ELR (cell line): ENCODE measurements at regions not wholly inside any gene's neighbourhood (a gene's known extent, or its start where the extent isn't known, plus 50 kb on each side); places are given as distances from the start of the nearest gene placed in this dataset.
A peak's percentile ranks its signal among the peaks of the same experiment; 100 is the strongest.

Experiments used
- DNase-seq: peaks from one replicate; pipeline ENCODE4 v3.0.0-alpha.2; 2015; ENCODE audit warnings: low read depth

DNA sequence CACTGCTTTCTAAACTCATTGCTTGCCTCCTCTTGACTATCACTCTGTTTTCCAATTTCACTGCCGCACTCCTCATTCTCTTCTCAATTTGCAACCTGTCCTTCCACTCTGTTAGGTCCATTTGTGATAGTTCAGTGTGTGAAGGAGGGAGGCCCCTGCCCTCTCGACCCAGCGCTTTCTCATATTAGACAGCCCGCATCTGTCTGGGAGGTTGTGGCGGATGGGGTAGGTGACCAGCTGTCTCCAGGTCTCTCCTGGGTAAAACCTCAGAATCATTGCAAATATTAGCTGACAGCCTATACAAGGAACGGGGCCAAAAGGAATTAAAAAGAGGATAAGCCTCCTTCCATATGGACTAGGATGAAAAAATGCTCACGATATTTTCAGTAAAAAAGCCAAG, 358.3 kb downstream of the SHQ1 start:
- DNase-seq: no peak

GRCh38 chr3:72488738-72489035, 359.6 kb downstream of the SHQ1 start:
- peak; percentile 83 for DNase-seq

DNA sequence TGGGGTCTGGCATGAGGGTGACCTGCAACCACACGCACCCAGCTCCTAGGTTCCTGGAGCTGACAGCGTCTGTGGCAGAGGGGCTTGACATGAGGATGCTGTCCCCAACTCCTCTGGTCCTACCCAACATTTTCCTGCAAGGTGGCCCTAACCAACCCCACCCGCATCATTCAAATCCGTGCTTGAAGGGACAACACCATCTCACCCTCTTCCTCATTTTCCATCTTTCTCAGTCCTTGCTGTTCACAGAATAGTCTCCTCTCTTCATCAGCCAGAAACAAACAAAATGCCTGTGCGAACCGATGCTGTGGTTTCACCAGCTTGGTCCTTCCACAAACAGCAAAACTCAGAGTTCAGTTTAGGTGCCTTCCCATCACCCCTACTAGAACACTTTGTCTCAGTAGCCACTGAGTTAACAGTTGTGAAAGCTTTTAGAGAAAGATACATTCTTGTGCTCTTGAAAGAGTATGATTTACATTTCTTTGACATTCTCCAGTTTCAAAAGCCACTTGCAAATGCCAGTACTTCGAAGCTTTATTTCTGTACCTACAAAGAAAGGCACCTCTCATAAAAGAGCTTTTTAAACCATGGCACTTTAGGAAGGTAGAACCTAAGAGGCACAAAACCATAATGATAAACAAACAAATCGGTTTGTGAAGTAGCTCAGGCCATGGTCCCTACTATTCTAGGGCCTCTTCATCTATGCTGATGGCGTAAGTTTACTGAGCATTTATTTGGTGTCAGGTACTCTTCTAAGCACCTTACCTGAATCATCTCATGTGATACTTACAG, 360.1 kb downstream of the SHQ1 start:
- DNase-seq: peak; percentile 13

DNA sequence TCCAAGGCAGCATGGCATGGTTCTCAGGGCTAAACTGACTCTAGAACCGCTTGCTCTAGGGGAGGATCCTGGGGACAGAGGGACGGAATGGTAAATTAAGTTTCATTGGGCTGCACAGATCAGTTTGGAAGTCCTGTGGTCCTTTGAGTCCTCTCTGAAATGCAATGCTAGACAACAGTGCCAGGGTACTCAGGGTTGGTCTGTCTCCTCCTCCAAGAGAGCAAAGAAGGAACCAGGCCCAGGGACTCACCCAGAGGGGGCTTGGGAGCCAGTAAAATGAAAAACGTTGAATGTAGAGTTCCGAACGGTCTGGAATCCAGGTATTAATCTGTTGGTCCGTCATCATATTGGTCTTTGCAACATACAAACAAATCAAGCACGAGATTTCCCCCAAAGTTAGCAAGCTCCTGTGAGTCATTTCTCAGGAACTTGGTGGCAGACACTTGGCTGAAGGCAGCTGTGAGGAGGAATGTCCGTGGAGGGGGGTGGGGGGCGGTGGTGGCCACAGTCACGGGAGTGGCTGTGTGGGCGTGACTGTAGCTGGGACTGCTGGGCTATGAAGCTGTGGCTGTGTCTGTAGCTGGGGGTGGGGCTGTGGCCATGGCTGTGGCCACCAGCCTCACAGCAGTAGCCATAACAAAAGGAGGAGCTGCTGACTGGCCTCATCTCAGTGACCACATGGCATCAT, 361.0 kb downstream of the SHQ1 start:
- peak; percentile 91 for DNase-seq

- DNase-seq: no peak
Measured at GRCh38 chr3:72485641-72486040, 362.6 kb downstream of the SHQ1 start.

- DNase-seq: no peak
Measured at GRCh38 chr3:72483554-72484104, 364.6 kb downstream of the SHQ1 start.

- DNase-seq: peak; percentile 84
Measured at GRCh38 chr3:72482589-72483321, 365.5 kb downstream of the SHQ1 start.

GRCh38 chr3:72481542-72481941, 366.7 kb downstream of the SHQ1 start:
- DNase-seq: no peak

DNA sequence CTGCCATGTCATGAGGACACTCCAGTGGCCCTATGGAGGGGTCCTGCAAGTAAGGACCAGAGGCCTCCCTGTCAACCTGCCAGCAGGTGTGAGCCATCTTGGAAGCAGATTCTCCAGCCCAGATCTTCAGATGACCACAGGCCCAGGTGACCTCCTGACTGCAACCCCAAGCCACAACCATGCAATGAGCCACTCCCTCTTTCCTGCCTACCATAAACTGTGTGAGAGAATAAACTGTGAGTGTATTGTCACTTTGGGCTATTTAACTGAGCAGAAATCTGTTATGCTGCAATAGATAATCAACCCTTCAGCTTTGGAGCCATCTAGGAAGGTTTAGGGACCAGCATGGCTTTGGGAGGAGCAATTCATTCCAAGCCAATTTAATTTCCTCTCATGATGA, 367.9 kb downstream of the SHQ1 start:
- no peak for DNase-seq

- no peak for DNase-seq
Measured at GRCh38 chr3:72479651-72480215, 368.5 kb downstream of the SHQ1 start.

GRCh38 chr3:72476139-72476483, 372.1 kb downstream of the SHQ1 start:
- DNase-seq: no peak

GRCh38 chr3:72475258-72476138, 372.7 kb downstream of the SHQ1 start:
- DNase-seq: no peak

GRCh38 chr3:72474775-72475174, 373.5 kb downstream of the SHQ1 start:
- DNase-seq: no peak

- no peak for DNase-seq
Measured at GRCh38 chr3:72473156-72473555, 375.1 kb downstream of the SHQ1 start.

DNA sequence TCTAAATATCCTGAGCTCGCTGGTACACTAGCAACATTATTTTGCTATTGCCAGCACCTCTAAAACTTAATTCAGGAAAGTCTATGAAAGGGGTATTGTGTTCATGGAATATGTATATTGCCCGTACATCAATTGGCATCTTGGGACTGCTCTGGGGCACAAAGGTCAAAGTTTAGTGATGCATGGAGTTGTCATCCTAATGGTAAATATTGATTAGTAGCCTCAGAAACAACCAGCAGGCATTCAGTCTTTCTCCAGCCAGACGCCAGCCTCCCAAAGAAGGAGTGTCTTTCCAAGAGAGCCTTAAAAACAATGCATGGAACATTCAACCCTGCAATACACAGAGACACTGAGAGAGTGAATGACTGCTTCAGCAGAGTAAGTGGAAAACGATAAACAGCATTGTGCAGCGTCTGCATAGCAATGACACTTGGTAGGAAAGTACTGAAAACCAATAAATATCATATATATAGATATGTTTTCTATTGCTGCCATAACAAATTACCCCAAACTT, 377.3 kb downstream of the SHQ1 start:
- DNase-seq: no peak

DNA sequence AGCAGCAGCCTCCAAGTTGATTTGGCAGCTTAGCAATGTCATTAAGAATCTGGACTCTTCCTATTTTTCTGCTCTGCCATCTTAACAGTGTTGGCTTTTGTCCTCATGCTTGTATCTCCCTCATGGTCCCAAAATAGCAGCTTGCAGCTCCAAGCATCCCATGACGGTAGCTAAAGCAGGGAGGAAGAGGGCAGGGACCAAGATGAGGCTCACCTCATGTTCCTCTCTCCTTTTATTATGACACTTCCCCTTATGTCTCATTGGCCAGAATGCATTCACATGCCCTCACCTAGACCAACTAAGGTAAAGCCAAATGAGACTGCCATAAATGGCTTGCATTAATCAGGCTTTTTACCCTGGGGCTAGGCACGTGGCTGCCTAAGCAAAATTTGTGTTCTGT, 382.4 kb downstream of the SHQ1 start:
- DNase-seq: no peak

DNA sequence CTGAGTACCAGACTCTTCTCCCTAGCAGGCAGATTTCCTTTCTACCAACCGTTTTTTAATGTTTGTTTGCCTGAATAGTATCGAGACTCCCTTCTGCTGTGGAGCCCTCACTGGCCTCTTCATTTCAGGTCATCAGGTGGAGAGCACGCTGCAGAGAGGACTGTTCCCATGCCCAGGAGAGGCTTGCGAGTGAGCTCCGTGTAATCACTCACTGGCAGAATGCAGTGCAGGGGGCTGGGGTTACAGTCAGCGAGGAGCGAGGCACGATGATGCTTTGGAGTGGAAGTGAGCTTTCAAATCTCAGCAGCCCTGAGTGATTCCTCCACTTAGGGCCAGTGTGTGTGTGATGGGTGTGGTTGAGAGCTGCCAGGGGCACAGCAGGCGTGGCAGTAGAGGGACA, 385.2 kb downstream of the SHQ1 start:
- DNase-seq: no peak

DNA sequence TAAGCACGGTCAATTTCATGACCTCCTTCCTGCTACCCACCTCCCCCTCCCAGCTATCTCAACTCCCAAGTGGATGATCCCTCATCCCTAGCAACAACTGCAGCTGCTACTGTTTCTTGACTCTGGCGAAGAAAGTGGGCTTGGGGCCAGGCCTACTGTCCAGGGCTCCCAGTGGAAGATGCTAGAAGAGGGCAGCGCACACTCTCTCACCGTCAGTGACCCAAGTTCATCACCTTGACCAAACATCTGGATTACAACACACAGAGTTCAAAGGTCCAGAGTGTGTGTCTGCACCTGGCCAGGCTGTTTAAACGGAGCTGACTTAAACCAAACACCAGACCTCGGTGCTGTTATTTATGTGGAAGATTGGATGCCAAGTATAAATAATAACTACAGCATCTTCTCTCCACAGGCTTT, 385.6 kb downstream of the SHQ1 start:
- no peak for DNase-seq

DNA sequence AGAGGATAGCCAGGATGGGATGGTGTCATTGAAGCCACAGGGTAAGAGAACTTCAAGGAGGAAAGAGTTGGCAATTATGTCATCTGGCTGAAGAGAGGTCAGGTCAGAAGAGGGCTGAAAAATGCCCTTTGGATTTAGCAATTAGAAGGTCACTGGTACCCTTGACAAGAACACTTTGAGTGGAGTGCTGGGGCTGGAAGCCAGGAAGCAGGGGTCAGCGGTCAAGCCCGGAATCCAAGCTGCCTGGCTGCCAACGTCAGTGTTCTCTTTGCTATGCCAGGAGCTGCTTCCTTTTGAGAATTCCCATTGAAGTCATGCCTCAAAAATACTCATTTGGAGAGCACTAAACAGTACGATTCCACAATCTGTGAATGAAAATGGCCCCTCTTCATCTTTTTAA, 386.5 kb downstream of the SHQ1 start:
- no peak for DNase-seq

DNA sequence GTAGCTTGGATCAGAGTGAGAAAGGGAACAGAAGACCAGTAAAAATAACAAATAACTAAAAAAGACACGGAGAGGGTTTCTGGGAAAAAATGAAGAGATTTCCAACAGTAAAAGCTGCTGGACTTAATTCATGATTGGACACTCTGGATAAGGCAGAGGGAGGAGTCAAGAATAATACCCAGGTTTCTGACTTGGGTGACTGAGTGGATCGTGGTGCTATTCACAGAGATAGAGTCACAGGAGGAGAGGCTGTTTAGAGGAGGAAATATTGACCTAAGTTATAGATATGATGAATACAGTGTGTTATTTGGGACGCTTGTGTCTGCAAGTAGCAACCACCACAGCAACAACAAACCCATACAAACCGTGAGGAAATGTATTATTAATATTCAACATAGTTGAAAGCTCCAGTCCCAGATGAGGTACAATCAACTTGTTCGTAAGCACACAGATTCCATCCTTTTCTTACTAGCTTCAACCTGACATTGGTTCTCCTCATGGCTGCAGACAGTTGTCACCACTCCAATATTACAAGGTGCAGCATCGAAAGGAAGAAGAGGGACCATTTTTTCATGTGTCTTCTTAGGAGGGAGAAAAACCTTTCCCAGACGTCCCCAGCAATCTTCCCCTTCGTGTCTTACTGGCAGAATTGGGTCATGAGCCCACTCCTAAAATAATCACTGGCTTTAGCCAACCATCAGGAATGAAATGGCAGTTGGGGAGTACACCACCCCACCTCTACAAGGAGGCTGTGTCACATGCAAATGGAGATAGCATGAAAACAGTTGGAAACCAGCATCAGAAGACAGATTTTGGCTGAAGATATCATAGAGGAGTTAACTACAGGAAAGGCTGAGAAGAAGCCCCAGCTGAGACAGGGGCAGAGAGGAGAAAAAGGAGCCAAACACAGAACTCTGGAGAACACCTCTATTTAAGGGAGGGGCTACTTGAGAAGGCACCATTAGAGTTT, 387.8 kb downstream of the SHQ1 start:
- no peak for DNase-seq
